Activated naive CD4-positive, alpha-beta T cell treated with anti-CD3 and anti-CD28 coated beads, Interleukin-2, amount 10 ng/mL, durations not matched to agents 7 days and 5 days (primary cell): ENCODE measurements at regions not wholly inside any gene's neighbourhood (a gene's known extent, or its start where the extent isn't known, plus 50 kb on each side); places are given as distances from the start of the nearest gene placed in this dataset.
"Not testable (repeated sequence)": the region's sequence is repeated elsewhere in the genome, so short reads cannot be mapped to it uniquely, and the experiment has no call there.

Source experiments
- CTCF ChIA-PET: fragments of 350-600 bp; sonication (Branson Sonifier 250); formaldehyde crosslinking; loops from one replicate; lab custom pipeline; 2021; ENCODE audit warnings: antibody characterized with exemption; lab: Charles Lee
- DNase-seq: peaks from one replicate; pipeline ENCODE4 v3.0.0-alpha.2; 2020
- H3K27ac Mint-ChIP-seq: one replicate; pipeline ENCODE4 v1.8.0; 2021; ENCODE audit warnings: mild to moderate bottlenecking, moderate library complexity, mixed read lengths
- H3K27me3 Mint-ChIP-seq: one replicate; pipeline ENCODE4 v1.8.0; 2021; ENCODE audit warnings: mild to moderate bottlenecking, mixed read lengths
- H3K36me3 Mint-ChIP-seq: one replicate; pipeline ENCODE4 v1.8.0; 2021; ENCODE audit warnings: mixed read lengths
- H3K4me1 Mint-ChIP-seq: one replicate; pipeline ENCODE4 v1.8.0; 2021; ENCODE audit warnings: mixed read lengths
- H3K4me3 Mint-ChIP-seq: one replicate; pipeline ENCODE4 v1.8.0; 2021; ENCODE audit warnings: mild to moderate bottlenecking, moderate library complexity, mixed read lengths
- H3K9me3 Mint-ChIP-seq: one replicate; pipeline ENCODE4 v1.8.0; 2021; ENCODE audit warnings: mixed read lengths

- no peak for DNase-seq
- Mint-ChIP-seq H3K27ac (no peak overlapping the region), H3K4me1 (no peaks in the 10 kb centered on the region), H3K27me3 (peaks cover 10% of the 10 kb centered on the region), H3K4me3 (no peak overlapping the region), H3K9me3 (no peaks in the 10 kb centered on the region), H3K36me3 (no peaks in the 10 kb centered on the region)
- CTCF ChIA-PET = interaction anchor here (1.5 kb wide), 1 partner anchor 234 kb away, joined by 3 read pairs; no protein-coding TSS in a partner anchor
Observed at GRCh38 chr4:150008546-150008945, 69.7 kb upstream of the DCLK2 start.

GRCh38 chr4:150009533-150009932 lies 68.7 kb upstream of the DCLK2 start:
- no peaks in the 10 kb centered on the region for H3K4me1 Mint-ChIP-seq
- CTCF ChIA-PET = interaction anchor here (2.5 kb wide), 1 partner anchor 27 kb away, joined by 9 read pairs; no protein-coding TSS in a partner anchor
- no peak for DNase-seq
- peaks cover 9% of the 10 kb centered on the region for H3K27me3 Mint-ChIP-seq
- no peak overlapping the region for H3K27ac Mint-ChIP-seq
- no peak overlapping the region for H3K4me3 Mint-ChIP-seq
- no peaks in the 10 kb centered on the region for H3K9me3 Mint-ChIP-seq
- no peaks in the 10 kb centered on the region for H3K36me3 Mint-ChIP-seq

- peak; percentile 23 for DNase-seq
- Mint-ChIP-seq H3K27me3 (peaks cover 14% of the 10 kb centered on the region), H3K4me3 (no peak overlapping the region), H3K36me3 (no peaks in the 10 kb centered on the region), H3K4me1 (no peaks in the 10 kb centered on the region), H3K27ac (no peak overlapping the region), H3K9me3 (no peaks in the 10 kb centered on the region)
- CTCF ChIA-PET = interaction anchor here (1.4 to 2.5 kb wide), 4 partner anchors 26 to 856 kb away, joined by 3 to 9 read pairs (median 5); no protein-coding TSS in a partner anchor
Observed at GRCh38 chr4:150010525-150011126, 67.6 kb upstream of the DCLK2 start.

GRCh38 chr4:150012851-150013360 lies 65.3 kb upstream of the DCLK2 start:
- no peaks in the 10 kb centered on the region for H3K36me3 Mint-ChIP-seq
- peaks cover 11% of the 10 kb centered on the region for H3K27me3 Mint-ChIP-seq
- no peak for DNase-seq
- H3K9me3 Mint-ChIP-seq = no peaks in the 10 kb centered on the region
- H3K4me1 Mint-ChIP-seq = no peaks in the 10 kb centered on the region
- no peak overlapping the region for H3K27ac Mint-ChIP-seq
- H3K4me3 Mint-ChIP-seq = no peak overlapping the region
- CTCF ChIA-PET = interaction anchor here (0.7 kb wide), 1 partner anchor 40 kb away, joined by 3 read pairs; no protein-coding TSS in a partner anchor

- not testable (repeated sequence) for H3K27ac Mint-ChIP-seq
Observed at GRCh38 chr4:150015910-150016309, 62.3 kb upstream of the DCLK2 start.

GRCh38 chr4:150016621-150017020 lies 61.6 kb upstream of the DCLK2 start:
- H3K4me3 Mint-ChIP-seq, H3K4me1 Mint-ChIP-seq, DNase-seq, H3K36me3 Mint-ChIP-seq, H3K9me3 Mint-ChIP-seq, H3K27ac Mint-ChIP-seq: not testable (repeated sequence)
- CTCF ChIA-PET = interaction anchor here (0.7 kb wide), 1 partner anchor 146 kb away, joined by 3 read pairs; no protein-coding TSS in a partner anchor
- peaks cover 11% of the 10 kb centered on the region for H3K27me3 Mint-ChIP-seq

More at GRCh38 chr4:150015910-150016309, 62.3 kb upstream of the DCLK2 start:
- H3K4me1 Mint-ChIP-seq, H3K36me3 Mint-ChIP-seq, DNase-seq, H3K9me3 Mint-ChIP-seq, H3K4me3 Mint-ChIP-seq: not testable (repeated sequence)
- peaks cover 11% of the 10 kb centered on the region for H3K27me3 Mint-ChIP-seq
- CTCF ChIA-PET = interaction anchor here (1.6 kb wide), 1 partner anchor 9 kb away, joined by 5 read pairs; no protein-coding TSS in a partner anchor

GRCh38 chr4:150018257-150018656 lies 60.0 kb upstream of the DCLK2 start:
- no peaks in the 10 kb centered on the region for H3K4me1 Mint-ChIP-seq
- H3K27me3 Mint-ChIP-seq = peaks cover 11% of the 10 kb centered on the region
- no peaks in the 10 kb centered on the region for H3K36me3 Mint-ChIP-seq
- no peak overlapping the region for H3K27ac Mint-ChIP-seq
- H3K4me3 Mint-ChIP-seq = no peak overlapping the region
- no peak for DNase-seq
- CTCF ChIA-PET = no interaction called here
- H3K9me3 Mint-ChIP-seq = no peaks in the 10 kb centered on the region

GRCh38 chr4:150021483-150021882 lies 56.8 kb upstream of the DCLK2 start:
- Mint-ChIP-seq H3K4me3 (no peak overlapping the region), H3K27me3 (peaks cover 4% of the 10 kb centered on the region)
- CTCF ChIA-PET = no interaction called here

GRCh38 chr4:150023489-150023888 lies 54.8 kb upstream of the DCLK2 start:
- H3K36me3 Mint-ChIP-seq = no peaks in the 10 kb centered on the region
- H3K27me3 Mint-ChIP-seq = no peaks in the 10 kb centered on the region
- no peak for DNase-seq
- H3K4me3 Mint-ChIP-seq = no peak overlapping the region
- H3K9me3 Mint-ChIP-seq = peaks cover 8% of the 10 kb centered on the region
- H3K4me1 Mint-ChIP-seq = no peaks in the 10 kb centered on the region
- CTCF ChIA-PET = no interaction called here
- no peak overlapping the region for H3K27ac Mint-ChIP-seq

More at GRCh38 chr4:150021483-150021882, 56.8 kb upstream of the DCLK2 start:
- H3K36me3 Mint-ChIP-seq = no peaks in the 10 kb centered on the region
- H3K27ac Mint-ChIP-seq = no peak overlapping the region
- DNase-seq = no peak
- H3K4me1 Mint-ChIP-seq = no peaks in the 10 kb centered on the region
- H3K9me3 Mint-ChIP-seq = no peaks in the 10 kb centered on the region

- CTCF ChIA-PET, H3K9me3 Mint-ChIP-seq, H3K36me3 Mint-ChIP-seq, H3K27me3 Mint-ChIP-seq, DNase-seq, H3K27ac Mint-ChIP-seq, H3K4me1 Mint-ChIP-seq, H3K4me3 Mint-ChIP-seq: not testable (repeated sequence)
Observed at GRCh38 chr4:150026987-150027386, 51.3 kb upstream of the DCLK2 start.
